Body of pancreas (tissue), 4 donors: ENCODE measurements at regions not wholly inside any gene's neighbourhood (a gene's known extent, or its start where the extent isn't known, plus 50 kb on each side); places are given as distances from the start of the nearest gene placed in this dataset.

Experiments used
- CTCF ChIP-seq, 7 experiments: fragments of 450-650 bp in 4 of 7; fragments of 200-600 bp in 3 of 7; sonication (generic) in 3 of 7; IDR thresholded peaks; one replicate each; pipeline ENCODE4 v1.5.1; 2016 to 2019; ENCODE audit warnings: antibody characterized with exemption in 7 of 7
- POLR2A ChIP-seq, 3 donors: fragments of 450-650 bp; IDR thresholded peaks; one replicate each; pipeline ENCODE4 v1.6.1; 2016; ENCODE audit warnings: antibody characterized with exemption in 3 of 3, mild to moderate bottlenecking in 2 of 3

GRCh38 chr18:34299828-34300227 is 75.1 kb upstream of the NOL4 start:
- no peak for TF ChIP-seq CTCF (IDR thresholded peaks at IDR 0.05)
- TF ChIP-seq POLR2A (IDR thresholded peaks at IDR 0.05), result no peak
